ENCODE measurements at regions not wholly inside any gene's neighbourhood (a gene's known extent, or its start where the extent isn't known, plus 50 kb on each side); places are given as distances from the start of the nearest gene placed in this dataset.

GRCh38 chr5:35557199-35557598 lies 60.5 kb upstream of the SPEF2 start (continued):
- no peak for TF ChIP-seq EZH2 (IDR thresholded peaks at IDR 0.05; ENCODE audit: low read depth, low read length, severe bottlenecking)
- TF ChIP-seq TCF12 (IDR thresholded peaks at IDR 0.05; ENCODE audit: low read depth, low read length): no peak
- no peak for TF ChIP-seq SIN3A (conservative IDR thresholded peaks at IDR 0.05 in 1 of 2, IDR thresholded peaks at IDR 0.05 in 1 of 2; ENCODE audit: low read depth in 1 of 2, low read length in 2 of 2)
- TF ChIP-seq SUZ12 (IDR thresholded peaks at IDR 0.05; ENCODE audit: low read length): no peak
- no peak for TF ChIP-seq CBX5 (IDR thresholded peaks at IDR 0.05; ENCODE audit: low read depth, low read length)
- TF ChIP-seq SIRT6 (IDR thresholded peaks at IDR 0.05; ENCODE audit: low read length): no peak
- TF ChIP-seq BCL11A (IDR thresholded peaks at IDR 0.05; ENCODE audit: low read depth in 2 of 2, low read length in 2 of 2): no peak
- TF ChIP-seq TAF7 (optimal IDR thresholded peaks at IDR 0.05; ENCODE audit: borderline replicate concordance, low read depth, low read length): no peak
- TF ChIP-seq EGR1 (IDR thresholded peaks at IDR 0.05; ENCODE audit: borderline replicate concordance, low read depth, low read length): no peak
- TF ChIP-seq, protein P1, sequence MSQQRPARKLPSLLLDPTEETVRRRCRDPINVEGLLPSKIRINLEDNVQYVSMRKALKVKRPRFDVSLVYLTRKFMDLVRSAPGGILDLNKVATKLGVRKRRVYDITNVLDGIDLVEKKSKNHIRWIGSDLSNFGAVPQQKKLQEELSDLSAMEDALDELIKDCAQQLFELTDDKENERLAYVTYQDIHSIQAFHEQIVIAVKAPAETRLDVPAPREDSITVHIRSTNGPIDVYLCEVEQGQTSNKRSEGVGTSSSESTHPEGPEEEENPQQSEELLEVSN (IDR thresholded peaks at IDR 0.05): no peak
- no peak for TF ChIP-seq SP4 (IDR thresholded peaks at IDR 0.05; ENCODE audit: low read length)
- TF ChIP-seq BRCA1 (IDR thresholded peaks at IDR 0.05; ENCODE audit: low read depth, low read length): no peak

Measured in H1 (cell line).